Endothelial cell of umbilical vein (primary cell): ENCODE measurements at regions not wholly inside any gene's neighbourhood (a gene's known extent, or its start where the extent isn't known, plus 50 kb on each side); places are given as distances from the start of the nearest gene placed in this dataset.

Source experiments
- BruUV-seq: library from RNA; stranded (reverse); fragments of 400-500 nt; replicated peaks from 2 replicates; lab custom pipeline; 2021; lab: Mats Ljungman, UMichigan
- CTCF ChIA-PET: fragments of 300-600, 350-600 bp; sonication (Branson Sonifier 250); formaldehyde crosslinking; loops from one replicate; lab custom pipeline; 2021; ENCODE audit warnings: antibody characterized with exemption, inconsistent platforms; lab: Charles Lee
- POLR2A ChIA-PET: fragments of 300-600, 350-600 bp; sonication (Branson Sonifier 250); formaldehyde crosslinking; loops from one replicate; lab custom pipeline; 2021; ENCODE audit warnings: antibody characterized with exemption, inconsistent platforms; lab: Charles Lee
- DNase-seq: peaks from one replicate; pipeline ENCODE4 v3.0.0-alpha.2; 2011; ENCODE audit warnings: low read depth, low spot score
- FAIRE-seq: peaks from 2 replicates; lab custom pipeline; 2011; peaks lifted over from hg19 to GRCh38; lab: Jason Lieb, UNC
- H2AFZ ChIP-seq: 2 replicates; pipeline ENCODE4 v1.6.0; 2012; ENCODE audit warnings: low read depth, low read length, control low read depth, inconsistent platforms
- H3K27ac ChIP-seq: 2 replicates; pipeline ENCODE4 v1.5.1; 2011; ENCODE audit warnings: low read depth, mild to moderate bottlenecking, control low read depth, low read length, moderate library complexity; ENCODE audit not compliant: insufficient read depth
- H3K27me3 ChIP-seq, 2 experiments: 2 replicates each; pipeline versions ENCODE4 v1.6.0 to v1.6.1; 2011; ENCODE audit warnings: low read length in 2 of 2, mixed read lengths in 1 of 2; ENCODE audit not compliant: control insufficient read depth in 2 of 2, insufficient read depth in 2 of 2
- H3K36me3 ChIP-seq, 2 experiments: 2 replicates in 1 of 2; 3 replicates in 1 of 2; pipeline ENCODE4 v1.5.1; 2011; ENCODE audit warnings: low read length in 2 of 2, mild to moderate bottlenecking in 1 of 2, moderate library complexity in 1 of 2; ENCODE audit not compliant: control insufficient read depth in 2 of 2, insufficient read depth in 2 of 2; ENCODE audit errors: extremely low read depth in 1 of 2
- H3K4me1 ChIP-seq: 3 replicates; pipeline ENCODE4 v1.5.1; 2011; ENCODE audit warnings: mild to moderate bottlenecking, low read length; ENCODE audit not compliant: control insufficient read depth, insufficient read depth; ENCODE audit errors: extremely low read depth
- H3K4me2 ChIP-seq: 2 replicates; pipeline ENCODE4 v1.6.1; 2011; ENCODE audit warnings: low read length, control low read depth, mixed read lengths; ENCODE audit not compliant: insufficient read depth
- H3K4me3 ChIP-seq, 3 experiments: fragments of 200-600 bp in 1 of 3; sonication (generic), shearing (Covaris generic) in 1 of 3; replicated peaks in 1 of 3; 2 replicates each; pipeline ENCODE4 v1.5.1; 2011 to 2016; ENCODE audit warnings: control low read depth in 3 of 3, low read length in 3 of 3, mild to moderate bottlenecking in 2 of 3, inconsistent platforms in 1 of 3, low read depth in 1 of 3, moderate library complexity in 1 of 3; ENCODE audit not compliant: insufficient read depth in 1 of 3
- H3K79me2 ChIP-seq: 2 replicates; pipeline ENCODE4 v1.6.0; 2012; ENCODE audit warnings: low read length, inconsistent platforms; ENCODE audit not compliant: control insufficient read depth, insufficient read depth
- H3K9ac ChIP-seq: replicated peaks from 2 replicates; pipeline ENCODE3; 2011; ENCODE audit warnings: low read length, control low read depth; ENCODE audit not compliant: insufficient read depth; ENCODE audit errors: extremely low read depth
- H3K9me1 ChIP-seq: replicated peaks from 3 replicates; pipeline ENCODE4 v1.6.0; 2011; ENCODE audit warnings: mild to moderate bottlenecking, low read length; ENCODE audit not compliant: control insufficient read depth, insufficient read depth; ENCODE audit errors: extremely low read depth
- H3K9me3 ChIP-seq: replicated peaks from 2 replicates; pipeline ENCODE4 v1.5.1; 2012; ENCODE audit warnings: low read length, inconsistent platforms; ENCODE audit not compliant: control insufficient read depth, insufficient read depth
- H4K20me1 ChIP-seq: replicated peaks from 2 replicates; pipeline ENCODE3; 2011; ENCODE audit warnings: mild to moderate bottlenecking, low read length; ENCODE audit not compliant: control insufficient read depth, insufficient read depth; ENCODE audit errors: extremely low read depth
- EZH2 ChIP-seq: IDR thresholded peaks from 2 replicates; pipeline ENCODE4 v1.6.1; 2012; ENCODE audit warnings: borderline replicate concordance, low read depth, mild to moderate bottlenecking, moderate library complexity, low read length, inconsistent platforms; ENCODE audit not compliant: severe bottlenecking
- FOS ChIP-seq: IDR thresholded peaks from 2 replicates; pipeline ENCODE4 v1.6.1; 2011; ENCODE audit warnings: mild to moderate bottlenecking, low read length, moderate library complexity, borderline replicate concordance; ENCODE audit not compliant: insufficient read depth
- GATA2 ChIP-seq: IDR thresholded peaks from 2 replicates; pipeline ENCODE4 v1.7.0; 2011; ENCODE audit warnings: low read depth, mild to moderate bottlenecking, moderate library complexity, mixed read lengths, low read length; ENCODE audit not compliant: insufficient read length, insufficient read depth
- JUN ChIP-seq: IDR thresholded peaks from 2 replicates; pipeline ENCODE4 v1.6.1; 2011; ENCODE audit warnings: borderline replicate concordance, low read depth; ENCODE audit not compliant: insufficient read length, insufficient read depth
- MYC ChIP-seq: IDR thresholded peaks from one replicate; pipeline ENCODE4 v1.6.1; 2011; ENCODE audit warnings: mild to moderate bottlenecking, low read depth, low read length
- POLR2A ChIP-seq: IDR thresholded peaks from 2 replicates; pipeline ENCODE4 v1.6.1; 2012; ENCODE audit warnings: low read depth, mild to moderate bottlenecking, control low read depth, low read length
- POLR2AphosphoS5 ChIP-seq: IDR thresholded peaks from 2 replicates; pipeline ENCODE4 v1.6.1; 2012; ENCODE audit warnings: low read depth, mild to moderate bottlenecking, control low read depth, low read length, moderate library complexity; ENCODE audit not compliant: insufficient read depth
- dilution Hi-C: fragments of 300-500 bp; cut with MboI; formaldehyde crosslinking; loops from one replicate; pipeline ENCODE4 v1.15.0; 2019; ENCODE audit warnings: low sequenced_read_pairs; ENCODE audit not compliant: extremely low pct_ligation_motif_present
- intact Hi-C: fragments of 100-400 bp; cut with micrococcal nuclease; formaldehyde crosslinking; loops from one replicate; pipeline ENCODE4 v1.10.0; 2022
- TF ChIP-seq, protein P1 (sequence below), 2 donors: IDR thresholded peaks; 1 replicate in 1 of 2; 2 replicates in 1 of 2; pipeline ENCODE4 v1.5.1; 2011; ENCODE audit warnings: low read length in 2 of 2, mild to moderate bottlenecking in 2 of 2, moderate library complexity in 2 of 2, control low read depth in 1 of 2, inconsistent platforms in 1 of 2, low read depth in 1 of 2; ENCODE audit not compliant: insufficient read depth in 1 of 2; ENCODE audit errors: extremely low read depth in 1 of 2
- TF ChIP-seq, protein P2 (sequence below): IDR thresholded peaks from 2 replicates; pipeline ENCODE4 v1.6.1; 2011; ENCODE audit not compliant: insufficient read depth, insufficient read length

DNA sequence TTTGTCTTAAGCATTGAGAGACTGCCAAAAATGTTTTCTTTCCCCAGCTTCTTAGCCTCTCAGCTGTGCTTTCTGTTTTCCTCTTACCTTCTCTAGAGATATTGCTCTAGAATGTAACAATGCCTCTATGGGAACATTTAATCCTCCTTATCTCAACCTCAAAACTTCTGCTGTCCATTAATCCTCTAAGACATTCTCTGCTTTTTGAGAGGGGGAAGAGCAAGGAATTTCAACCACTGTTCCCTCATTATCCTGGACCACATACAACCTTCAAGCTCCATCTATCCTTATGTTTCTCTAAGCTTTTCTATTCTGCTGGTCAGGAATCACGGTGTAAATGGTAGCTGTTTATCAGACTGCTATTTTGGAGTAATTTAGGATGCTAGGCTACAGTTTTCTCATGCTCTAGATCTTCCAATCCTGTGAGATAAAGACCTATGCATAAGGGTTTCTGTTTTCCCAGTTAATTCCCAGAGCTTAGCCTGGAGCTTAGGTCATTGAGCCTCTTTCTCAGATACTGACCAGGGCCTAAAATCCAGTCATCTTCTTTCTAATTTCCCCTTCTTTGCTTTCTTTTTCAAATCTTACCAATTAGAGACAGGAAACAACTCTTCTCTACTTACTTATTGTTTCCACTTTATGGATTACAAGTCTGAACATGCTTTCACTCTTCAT lies 282.0 kb downstream of the CALCRL start:
- H3K9me1 ChIP-seq = no peaks in the 10 kb centered on the region
- dilution Hi-C loops = no loop called here
- no peaks in the 10 kb centered on the region for H3K79me2 ChIP-seq
- no peak overlapping the region for H3K4me2 ChIP-seq
- H3K27ac ChIP-seq = no peak overlapping the region
- FAIRE-seq = no peak
- peak; percentile 29 for DNase-seq
- no peaks in the 10 kb centered on the region for H3K27me3 ChIP-seq
- no peak for TF ChIP-seq POLR2AphosphoS5
- no peak for TF ChIP-seq GATA2
- no peak for TF ChIP-seq FOS
- TF ChIP-seq JUN = no peak
- TF ChIP-seq POLR2A = no peak
- TF ChIP-seq EZH2 = no peak
- ChIA-PET POLR2A (no interaction called here), CTCF (interaction anchor here (0.8 to 2.6 kb wide), 4 partner anchors 9 to 263 kb away, joined by 3 to 7 read pairs (median 4); no protein-coding TSS in a partner anchor)
- peak overlapping the region; percentile 44 for H2AFZ ChIP-seq
- no peak overlapping the region for H3K9ac ChIP-seq
- peaks cover 11% of the 10 kb centered on the region for H3K4me1 ChIP-seq
- H3K9me3 ChIP-seq = no peaks in the 10 kb centered on the region
- intact Hi-C loops = no loop called here
- no peaks in the 10 kb centered on the region for H3K36me3 ChIP-seq
- no TSS peak for BruUV-seq
- no peak overlapping the region for H3K4me3 ChIP-seq
- no peaks in the 10 kb centered on the region for H4K20me1 ChIP-seq

DNA sequence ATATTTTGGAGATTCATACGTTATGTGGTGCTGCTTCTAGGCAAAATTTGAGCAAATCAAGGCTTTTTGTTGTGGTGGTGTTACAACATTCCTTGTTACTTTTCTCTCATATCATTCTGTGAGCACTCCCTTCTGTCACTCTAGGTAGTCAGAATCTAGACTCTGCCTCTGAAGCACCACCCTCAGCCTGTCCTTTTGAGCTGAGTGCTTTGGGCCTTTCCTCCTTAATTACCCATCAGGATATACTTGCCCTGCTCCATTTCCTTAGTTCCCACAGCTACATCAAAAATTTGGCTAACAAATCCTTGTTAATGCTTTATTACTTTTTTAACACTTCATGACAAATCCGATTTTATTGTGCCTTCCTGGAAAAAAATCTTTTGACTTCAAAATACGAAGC lies 289.6 kb downstream of the CALCRL start:
- H3K36me3 ChIP-seq = no peaks in the 10 kb centered on the region
- POLR2A ChIA-PET = interaction anchor here (0.5 kb wide), 1 partner anchor 144 kb away, joined by 3 read pairs; no protein-coding TSS in a partner anchor
- dilution Hi-C loops = no loop called here
- H3K27me3 ChIP-seq = no peaks in the 10 kb centered on the region
- FAIRE-seq (no peak), DNase-seq (peak; percentile 27)
- H3K9me3 ChIP-seq = peaks cover 2% of the 10 kb centered on the region
- intact Hi-C loops = no loop called here
- no peaks in the 10 kb centered on the region for H3K4me1 ChIP-seq
- H2AFZ ChIP-seq = peak overlapping the region; percentile 48
- TF ChIP-seq POLR2AphosphoS5 (no peak), GATA2 (no peak), EZH2 (no peak), JUN (no peak), FOS (no peak), POLR2A (no peak), MYC (no peak)
- TF ChIP-seq, protein P1, sequence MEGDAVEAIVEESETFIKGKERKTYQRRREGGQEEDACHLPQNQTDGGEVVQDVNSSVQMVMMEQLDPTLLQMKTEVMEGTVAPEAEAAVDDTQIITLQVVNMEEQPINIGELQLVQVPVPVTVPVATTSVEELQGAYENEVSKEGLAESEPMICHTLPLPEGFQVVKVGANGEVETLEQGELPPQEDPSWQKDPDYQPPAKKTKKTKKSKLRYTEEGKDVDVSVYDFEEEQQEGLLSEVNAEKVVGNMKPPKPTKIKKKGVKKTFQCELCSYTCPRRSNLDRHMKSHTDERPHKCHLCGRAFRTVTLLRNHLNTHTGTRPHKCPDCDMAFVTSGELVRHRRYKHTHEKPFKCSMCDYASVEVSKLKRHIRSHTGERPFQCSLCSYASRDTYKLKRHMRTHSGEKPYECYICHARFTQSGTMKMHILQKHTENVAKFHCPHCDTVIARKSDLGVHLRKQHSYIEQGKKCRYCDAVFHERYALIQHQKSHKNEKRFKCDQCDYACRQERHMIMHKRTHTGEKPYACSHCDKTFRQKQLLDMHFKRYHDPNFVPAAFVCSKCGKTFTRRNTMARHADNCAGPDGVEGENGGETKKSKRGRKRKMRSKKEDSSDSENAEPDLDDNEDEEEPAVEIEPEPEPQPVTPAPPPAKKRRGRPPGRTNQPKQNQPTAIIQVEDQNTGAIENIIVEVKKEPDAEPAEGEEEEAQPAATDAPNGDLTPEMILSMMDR (IDR thresholded peaks at IDR 0.05; ENCODE audit: extremely low read depth in 1 of 2, insufficient read depth in 1 of 2, low read depth in 1 of 2, low read length in 2 of 2) = no peak
- TF ChIP-seq, protein P2, sequence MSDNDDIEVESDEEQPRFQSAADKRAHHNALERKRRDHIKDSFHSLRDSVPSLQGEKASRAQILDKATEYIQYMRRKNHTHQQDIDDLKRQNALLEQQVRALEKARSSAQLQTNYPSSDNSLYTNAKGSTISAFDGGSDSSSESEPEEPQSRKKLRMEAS = no peak
- BruUV-seq = no TSS peak
- H4K20me1 ChIP-seq = no peaks in the 10 kb centered on the region
- no peak overlapping the region for H3K4me2 ChIP-seq
- H3K9ac ChIP-seq = no peak overlapping the region
- no peaks in the 10 kb centered on the region for H3K79me2 ChIP-seq
- H3K27ac ChIP-seq = no peak overlapping the region
- no peaks in the 10 kb centered on the region for H3K9me1 ChIP-seq
- H3K4me3 ChIP-seq = no peak overlapping the region
- CTCF ChIA-PET = interaction anchor here (0.7 to 1.0 kb wide), 2 partner anchors 17 to 303 kb away, joined by 3 to 4 read pairs; no protein-coding TSS in a partner anchor
